SK-N-MC (cell line): ENCODE measurements at regions not wholly inside any gene's neighbourhood (a gene's known extent, or its start where the extent isn't known, plus 50 kb on each side); places are given as distances from the start of the nearest gene placed in this dataset.

ENCODE experiments used
- DNase-seq: peaks from one replicate; pipeline ENCODE4 v3.0.0-alpha.2; 2011; ENCODE audit warnings: low read depth, low spot score
- H3K27ac ChIP-seq: fragments of 200-600 bp; sonication (generic); 2 replicates; pipeline ENCODE4 v1.5.1; 2016; ENCODE audit warnings: mixed run types
- H3K36me3 ChIP-seq: fragments of 200-600 bp; sonication (generic); 2 replicates; pipeline ENCODE4 v1.6.1; 2017; ENCODE audit warnings: antibody characterized with exemption, low read length, mixed read lengths; ENCODE audit not compliant: insufficient read depth
- H3K4me3 ChIP-seq: fragments of 200-600 bp; sonication (generic); 2 replicates; pipeline ENCODE4 v1.5.1; 2016
- H3K9ac ChIP-seq: fragments of 200-600 bp; sonication (generic); 2 replicates; pipeline ENCODE4 v1.8.0; 2017; ENCODE audit warnings: mixed run types, mixed read lengths; ENCODE audit not compliant: insufficient read length
- H3K9me3 ChIP-seq: fragments of 200-600 bp; sonication (generic); 2 replicates; pipeline ENCODE4 v1.6.1; 2017; ENCODE audit warnings: low read depth, mild to moderate bottlenecking, antibody characterized with exemption, low read length, moderate library complexity, mixed read lengths
- EZH2 ChIP-seq: fragments of 200-600 bp; sonication (generic); IDR thresholded peaks from one replicate; pipeline ENCODE4 v1.6.1; 2017; ENCODE audit warnings: antibody characterized with exemption
- FOXP2 ChIP-seq: optimal IDR thresholded peaks from 2 replicates; pipeline ENCODE3; 2011; ENCODE audit warnings: mild to moderate bottlenecking, moderate library complexity; ENCODE audit not compliant: insufficient read depth; ENCODE audit errors: extremely low read length, control extremely low read depth
- POLR2AphosphoS5 ChIP-seq: IDR thresholded peaks from 2 replicates; pipeline ENCODE4 v1.6.1; 2012; ENCODE audit warnings: mild to moderate bottlenecking, low read depth, low read length, borderline replicate concordance

GRCh38 chr13:110802260-110802659 is 88.8 kb downstream of the ING1 start:
- Histone ChIP-seq H3K9ac (no peak overlapping the region), H3K9me3 (no peaks in the 10 kb centered on the region), H3K36me3 (no peaks in the 10 kb centered on the region), H3K27ac (no peak overlapping the region; the same call in 1 of the 2 replicates), H3K4me3 (0 out of 2 replicates have a peak overlapping the region, but pooled peaks have one; percentile 9)
- TF ChIP-seq FOXP2 (no peak), POLR2AphosphoS5 (no peak), EZH2 (no peak)
- no peak for DNase-seq

DNA sequence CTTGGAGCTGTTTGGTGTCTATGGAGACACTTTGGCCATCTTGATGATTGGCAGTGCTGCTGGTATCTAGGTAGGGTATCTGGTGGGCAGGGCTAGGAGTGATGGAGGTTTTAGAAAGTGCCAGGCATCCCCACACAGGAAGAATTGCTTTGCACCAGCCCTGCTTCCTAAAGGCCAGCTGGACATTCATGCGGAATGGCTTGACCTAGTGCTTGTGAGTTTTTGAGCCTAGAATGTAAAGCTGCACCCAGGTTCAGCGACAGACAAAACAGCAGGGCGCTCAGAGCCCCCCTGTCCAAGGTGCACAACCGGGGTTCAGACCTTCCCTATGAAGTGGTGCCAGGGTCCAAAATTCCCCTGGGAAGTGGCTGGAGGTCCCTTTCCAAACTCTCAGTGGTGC is 93.1 kb downstream of the ING1 start:
- Histone ChIP-seq H3K9me3 (no peaks in the 10 kb centered on the region), H3K4me3 (no peak overlapping the region)

GRCh38 chr13:110807546-110807945 is 94.0 kb downstream of the ING1 start:
- H3K9ac ChIP-seq: no peak overlapping the region
- H3K27ac ChIP-seq: no peak overlapping the region
- no peak for TF ChIP-seq POLR2AphosphoS5
- TF ChIP-seq EZH2: no peak
- TF ChIP-seq FOXP2: no peak
- no peaks in the 10 kb centered on the region for H3K9me3 ChIP-seq
- H3K36me3 ChIP-seq: no peaks in the 10 kb centered on the region
- H3K4me3 ChIP-seq: no peak overlapping the region
- DNase-seq: no peak

More for the DNA sequence above, 93.1 kb downstream of the ING1 start:
- H3K9ac ChIP-seq: no peak overlapping the region
- no peak overlapping the region for H3K27ac ChIP-seq
- no peak for DNase-seq
- H3K36me3 ChIP-seq: no peaks in the 10 kb centered on the region
- TF ChIP-seq EZH2: no peak
- no peak for TF ChIP-seq POLR2AphosphoS5
- no peak for TF ChIP-seq FOXP2

GRCh38 chr13:110808138-110808537 is 94.6 kb downstream of the ING1 start:
- no peak for TF ChIP-seq EZH2
- no peak for TF ChIP-seq POLR2AphosphoS5
- TF ChIP-seq FOXP2: no peak
- Histone ChIP-seq H3K9me3 (no peaks in the 10 kb centered on the region), H3K4me3 (no peak overlapping the region), H3K36me3 (no peaks in the 10 kb centered on the region), H3K9ac (no peak overlapping the region), H3K27ac (no peak overlapping the region)
- no peak for DNase-seq

DNA sequence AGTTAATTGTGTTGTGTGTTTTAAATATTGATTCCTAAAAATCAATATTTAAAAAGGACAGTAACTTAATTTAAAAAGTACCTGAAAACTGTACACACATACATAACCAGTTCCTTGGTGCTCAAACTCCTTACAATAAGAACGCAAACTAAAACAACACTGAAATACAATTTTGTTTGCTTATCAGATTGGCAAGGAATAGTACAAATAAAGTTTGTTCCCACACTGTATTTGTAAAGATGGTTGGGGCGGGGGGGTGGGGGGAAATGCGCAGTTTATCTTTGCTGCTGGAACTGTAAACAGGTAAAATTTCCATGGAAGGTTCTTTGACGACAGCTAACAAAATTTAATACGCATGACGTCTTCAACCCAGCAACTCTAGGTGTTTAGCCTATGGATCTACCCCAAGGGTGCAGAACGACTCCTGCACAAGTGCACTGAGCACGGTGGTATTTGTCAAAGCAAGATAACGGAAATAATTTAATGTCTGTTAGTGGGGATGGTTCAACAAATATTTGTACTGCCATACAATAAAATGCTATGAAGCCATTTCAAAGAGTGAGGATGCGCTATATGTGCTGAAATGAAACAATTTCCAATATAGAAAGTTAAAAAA is 96.5 kb downstream of the ING1 start:
- TF ChIP-seq EZH2 (no peak), POLR2AphosphoS5 (no peak), FOXP2 (no peak)
- H3K9me3 ChIP-seq: no peaks in the 10 kb centered on the region
- no peak overlapping the region for H3K27ac ChIP-seq
- no peak overlapping the region for H3K9ac ChIP-seq
- H3K4me3 ChIP-seq: no peak overlapping the region
- no peak for DNase-seq
- no peaks in the 10 kb centered on the region for H3K36me3 ChIP-seq

GRCh38 chr13:110811008-110811720 is 97.7 kb downstream of the ING1 start:
- Histone ChIP-seq H3K27ac (no peak overlapping the region), H3K9me3 (no peaks in the 10 kb centered on the region), H3K36me3 (no peaks in the 10 kb centered on the region), H3K4me3 (no peak overlapping the region), H3K9ac (no peak overlapping the region)
- TF ChIP-seq POLR2AphosphoS5 (no peak), FOXP2 (no peak)
- no peak for DNase-seq

DNA sequence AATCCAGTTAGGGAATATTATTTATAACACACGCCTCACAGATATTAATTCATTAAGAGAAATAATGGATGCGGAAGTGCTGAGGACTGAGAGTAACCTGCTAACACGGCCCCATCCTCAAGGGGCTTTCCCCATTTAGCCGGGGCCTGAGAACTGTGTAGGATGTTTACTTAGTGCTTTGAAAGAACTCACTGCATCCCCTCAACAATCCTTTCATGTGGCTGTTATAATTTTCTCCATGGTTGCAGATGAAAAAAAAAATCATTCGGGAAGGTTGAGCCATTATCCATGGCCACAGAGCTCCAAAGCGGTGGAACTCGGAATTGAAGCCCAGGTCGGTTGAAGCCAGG is 98.2 kb downstream of the ING1 start:
- no peaks in the 10 kb centered on the region for H3K9me3 ChIP-seq
- H3K36me3 ChIP-seq: no peaks in the 10 kb centered on the region
- H3K4me3 ChIP-seq: no peak overlapping the region
- DNase-seq: no peak
- TF ChIP-seq EZH2: no peak
- no peak for TF ChIP-seq FOXP2
- no peak for TF ChIP-seq POLR2AphosphoS5
- H3K27ac ChIP-seq: no peak overlapping the region
- H3K9ac ChIP-seq: no peak overlapping the region

GRCh38 chr13:110812121-110812868 is 98.8 kb downstream of the ING1 start:
- H3K4me3 ChIP-seq: no peak overlapping the region
- H3K36me3 ChIP-seq: no peaks in the 10 kb centered on the region
- no peak overlapping the region for H3K27ac ChIP-seq
- H3K9me3 ChIP-seq: no peaks in the 10 kb centered on the region
- no peak for DNase-seq
- TF ChIP-seq EZH2: no peak
- H3K9ac ChIP-seq: no peak overlapping the region

DNA sequence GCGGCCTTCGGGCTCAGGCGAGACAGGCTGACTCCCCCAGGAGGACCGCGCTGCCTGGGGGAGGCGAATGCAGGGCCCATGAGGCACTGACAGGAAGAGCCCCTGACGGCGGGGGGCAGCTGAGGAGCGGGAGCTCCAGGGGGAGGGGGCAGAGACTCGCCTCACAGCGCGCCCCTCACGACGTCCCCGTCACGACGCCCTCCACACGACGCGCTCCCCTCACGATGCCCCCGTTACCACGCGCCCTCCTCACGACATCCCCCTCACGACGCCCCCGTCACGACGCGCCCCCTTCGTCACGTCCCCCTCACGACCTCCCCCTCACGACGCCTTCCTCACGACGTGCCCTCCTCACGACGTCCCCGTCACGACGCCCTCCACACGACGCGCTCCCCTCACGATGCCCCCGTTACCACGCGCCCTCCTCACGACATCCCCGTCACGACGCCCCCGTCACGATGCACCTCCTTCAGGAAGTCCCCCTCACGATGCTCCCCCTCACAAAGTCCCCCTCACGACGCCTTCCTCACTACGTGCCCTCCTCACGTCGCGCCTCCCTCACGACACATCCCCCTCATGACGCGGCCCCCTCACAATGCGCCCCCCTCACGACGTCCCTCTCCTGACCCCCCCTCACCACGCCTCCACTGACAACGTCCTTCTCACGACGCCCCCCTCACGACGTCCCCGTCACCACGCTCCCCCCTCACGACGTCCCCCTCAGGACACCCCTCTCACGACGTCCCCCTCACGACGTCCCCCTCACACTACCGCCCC is 99.6 kb downstream of the ING1 start:
- no peak overlapping the region for H3K4me3 ChIP-seq
- no peaks in the 10 kb centered on the region for H3K36me3 ChIP-seq
- DNase-seq: no peak
- no peak overlapping the region for H3K9ac ChIP-seq
- no peak overlapping the region for H3K27ac ChIP-seq
- H3K9me3 ChIP-seq: no peaks in the 10 kb centered on the region
- TF ChIP-seq FOXP2 (no peak), EZH2 (no peak), POLR2AphosphoS5 (no peak)
